Ectodermal cell (in vitro differentiated cells): ENCODE measurements at regions not wholly inside any gene's neighbourhood (a gene's known extent, or its start where the extent isn't known, plus 50 kb on each side); places are given as distances from the start of the nearest gene placed in this dataset.
A peak's percentile ranks its signal among the peaks of the same experiment; 100 is the strongest.
"Not testable (repeated sequence)": the region's sequence is repeated elsewhere in the genome, so short reads cannot be mapped to it uniquely, and the experiment has no call there.

Experiments used
- H3K27ac ChIP-seq: 2 replicates; pipeline ENCODE4 v1.7.0; 2013; ENCODE audit warnings: mild to moderate bottlenecking, low read depth, low read length; ENCODE audit not compliant: insufficient read depth, poor library complexity, severe bottlenecking
- H3K27me3 ChIP-seq: 2 replicates; pipeline ENCODE4 v1.7.0; 2013; ENCODE audit warnings: mild to moderate bottlenecking, low read length; ENCODE audit not compliant: insufficient read depth, control insufficient read depth, poor library complexity, severe bottlenecking
- H3K36me3 ChIP-seq: one replicate; pipeline ENCODE4 v1.7.0; 2013; ENCODE audit warnings: low read length; ENCODE audit not compliant: control insufficient read depth, insufficient read depth
- H3K4me1 ChIP-seq: one replicate; pipeline ENCODE4 v1.7.0; 2013; ENCODE audit warnings: low read length; ENCODE audit not compliant: control insufficient read depth, insufficient read depth
- H3K4me3 ChIP-seq: 2 replicates; pipeline ENCODE4 v1.7.0; 2013; ENCODE audit warnings: low read depth, low read length, control low read depth; ENCODE audit not compliant: insufficient read depth
- H3K9me3 ChIP-seq: 2 replicates; pipeline ENCODE4 v1.7.0; 2013; ENCODE audit warnings: mild to moderate bottlenecking, low read length, moderate library complexity; ENCODE audit not compliant: control insufficient read depth
- WGBS, 2 experiments: methylation state at CpG; one replicate each; pipeline ENCODE4 v1.1.7; 2013; ENCODE audit warnings: missing lambda C conversion rate in 2 of 2; 5-methylcytosine and 5-hydroxymethylcytosine counted together

GRCh38 chr5:75869891-75870290, 152.7 kb upstream of the POC5 start:
- Histone ChIP-seq H3K4me3 (no peak overlapping the region), H3K9me3 (no peaks in the 10 kb centered on the region), H3K36me3 (no peaks in the 10 kb centered on the region), H3K4me1 (no peaks in the 10 kb centered on the region), H3K27ac (no peak overlapping the region), H3K27me3 (no peaks in the 10 kb centered on the region)
- 73 to 94% methylated on average over 2 of the region's 2 CpGs for WGBS, 2 experiments

- H3K4me3 ChIP-seq = no peak overlapping the region
- H3K36me3 ChIP-seq = no peaks in the 10 kb centered on the region
- no peaks in the 10 kb centered on the region for H3K4me1 ChIP-seq
- no peak overlapping the region for H3K27ac ChIP-seq
- WGBS, 2 experiments = 94 to 95% methylated on average over 5 of the region's 5 CpGs
- no peaks in the 10 kb centered on the region for H3K9me3 ChIP-seq
- no peaks in the 10 kb centered on the region for H3K27me3 ChIP-seq
Observed at GRCh38 chr5:75862872-75863271, 145.6 kb upstream of the POC5 start.

GRCh38 chr5:75859621-75860020, 142.4 kb upstream of the POC5 start:
- peak overlapping the region; percentile 67 for H3K27ac ChIP-seq
- H3K27me3 ChIP-seq, H3K4me1 ChIP-seq, H3K4me3 ChIP-seq, H3K9me3 ChIP-seq, H3K36me3 ChIP-seq: not testable (repeated sequence)
- 76 to 87% methylated on average over 11 of the region's 11 CpGs for WGBS, 2 experiments

- Histone ChIP-seq H3K27me3 (no peaks in the 10 kb centered on the region), H3K36me3 (no peaks in the 10 kb centered on the region), H3K27ac (no peak overlapping the region), H3K4me1 (no peaks in the 10 kb centered on the region), H3K9me3 (no peaks in the 10 kb centered on the region), H3K4me3 (no peak overlapping the region)
Observed at GRCh38 chr5:75856056-75856455, 138.8 kb upstream of the POC5 start.

- Histone ChIP-seq H3K4me3 (no peak overlapping the region), H3K9me3 (no peaks in the 10 kb centered on the region), H3K27ac (no peak overlapping the region), H3K36me3 (no peaks in the 10 kb centered on the region), H3K27me3 (no peaks in the 10 kb centered on the region), H3K4me1 (no peaks in the 10 kb centered on the region)
- WGBS, 2 experiments = 91 to 94% methylated on average over 1 of the region's 1 CpG
Observed at GRCh38 chr5:75848077-75848476, 130.8 kb upstream of the POC5 start.

- H3K4me3 ChIP-seq = no peak overlapping the region
- 83 to 100% methylated on average over 1 of the region's 1 CpG for WGBS, 2 experiments
- H3K9me3 ChIP-seq = no peaks in the 10 kb centered on the region
- no peaks in the 10 kb centered on the region for H3K36me3 ChIP-seq
- H3K4me1 ChIP-seq = no peaks in the 10 kb centered on the region
- H3K27me3 ChIP-seq = no peaks in the 10 kb centered on the region
- H3K27ac ChIP-seq = no peak overlapping the region
Observed at GRCh38 chr5:75847561-75848021, 130.4 kb upstream of the POC5 start.

GRCh38 chr5:75844301-75844700, 127.1 kb upstream of the POC5 start:
- Histone ChIP-seq H3K4me1 (no peaks in the 10 kb centered on the region), H3K27me3 (no peaks in the 10 kb centered on the region), H3K27ac (no peak overlapping the region), H3K36me3 (no peaks in the 10 kb centered on the region), H3K4me3 (no peak overlapping the region), H3K9me3 (no peaks in the 10 kb centered on the region)
- 97 to 99% methylated on average over 1 of the region's 2 CpGs for WGBS, 2 experiments

GRCh38 chr5:75843319-75843718, 126.1 kb upstream of the POC5 start:
- 68 to 73% methylated on average over 4 of the region's 4 CpGs for WGBS, 2 experiments

GRCh38 chr5:75839547-75839946, 122.3 kb upstream of the POC5 start:
- WGBS, 2 experiments = 90 to 100% methylated on average over 1 of the region's 1 CpG
- no peaks in the 10 kb centered on the region for H3K9me3 ChIP-seq
- no peak overlapping the region for H3K27ac ChIP-seq
- no peaks in the 10 kb centered on the region for H3K27me3 ChIP-seq
- no peaks in the 10 kb centered on the region for H3K4me1 ChIP-seq
- no peak overlapping the region for H3K4me3 ChIP-seq
- H3K36me3 ChIP-seq = no peaks in the 10 kb centered on the region

More at GRCh38 chr5:75843319-75843718, 126.1 kb upstream of the POC5 start:
- H3K27me3 ChIP-seq = no peaks in the 10 kb centered on the region
- H3K9me3 ChIP-seq = no peaks in the 10 kb centered on the region
- H3K36me3 ChIP-seq = no peaks in the 10 kb centered on the region
- H3K4me1 ChIP-seq = no peaks in the 10 kb centered on the region
- H3K27ac ChIP-seq = no peak overlapping the region
- H3K4me3 ChIP-seq = no peak overlapping the region

- no peaks in the 10 kb centered on the region for H3K4me1 ChIP-seq
- WGBS, 2 experiments = 91 to 93% methylated on average over 7 of the region's 7 CpGs
Observed at GRCh38 chr5:75837258-75837841, 120.1 kb upstream of the POC5 start.

GRCh38 chr5:75831561-75831960, 114.3 kb upstream of the POC5 start:
- H3K36me3 ChIP-seq = no peaks in the 10 kb centered on the region
- no peaks in the 10 kb centered on the region for H3K27me3 ChIP-seq
- no peaks in the 10 kb centered on the region for H3K4me1 ChIP-seq
- no peak overlapping the region for H3K27ac ChIP-seq
- H3K9me3 ChIP-seq = no peaks in the 10 kb centered on the region
- 93 to 94% methylated on average over 11 of the region's 11 CpGs for WGBS, 2 experiments
- no peak overlapping the region for H3K4me3 ChIP-seq

More at GRCh38 chr5:75837258-75837841, 120.1 kb upstream of the POC5 start:
- H3K36me3 ChIP-seq = no peaks in the 10 kb centered on the region
- no peak overlapping the region for H3K27ac ChIP-seq
- H3K4me3 ChIP-seq = no peak overlapping the region
- no peaks in the 10 kb centered on the region for H3K9me3 ChIP-seq
- no peaks in the 10 kb centered on the region for H3K27me3 ChIP-seq
